Peyer's patch (tissue), 4 donors: ENCODE measurements at regions not wholly inside any gene's neighbourhood (a gene's known extent, or its start where the extent isn't known, plus 50 kb on each side); places are given as distances from the start of the nearest gene placed in this dataset.

Source experiments
- CTCF ChIP-seq, 6 experiments: fragments of 450-650 bp in 4 of 6; fragments of 200-600 bp in 2 of 6; sonication (generic) in 1 of 6; IDR thresholded peaks; one replicate each; pipeline ENCODE4 v1.5.1; 2017 to 2019; ENCODE audit warnings: antibody characterized with exemption in 6 of 6, mild to moderate bottlenecking in 3 of 6, moderate library complexity in 1 of 6
- POLR2A ChIP-seq, 2 donors: fragments of 450-650 bp; IDR thresholded peaks; one replicate each; pipeline ENCODE4 v1.5.1; 2017; ENCODE audit warnings: antibody characterized with exemption in 2 of 2, mild to moderate bottlenecking in 2 of 2, moderate library complexity in 2 of 2

GRCh38 chr5:102638912-102639652 is 116.0 kb upstream of the PAM start:
- TF ChIP-seq CTCF (IDR thresholded peaks at IDR 0.05) (no peak), POLR2A (IDR thresholded peaks at IDR 0.05) (no peak)
